NCI-H1417 (cell line): ENCODE measurements at regions not wholly inside any gene's neighbourhood (a gene's known extent, or its start where the extent isn't known, plus 50 kb on each side); places are given as distances from the start of the nearest gene placed in this dataset.
A peak's percentile ranks its signal among the peaks of the same experiment; 100 is the strongest.

Experiments
- DNase-seq, 3 experiments: peaks; one replicate each; lab custom pipeline; 2025; lab: John Stamatoyannopoulos, UW

DNA sequence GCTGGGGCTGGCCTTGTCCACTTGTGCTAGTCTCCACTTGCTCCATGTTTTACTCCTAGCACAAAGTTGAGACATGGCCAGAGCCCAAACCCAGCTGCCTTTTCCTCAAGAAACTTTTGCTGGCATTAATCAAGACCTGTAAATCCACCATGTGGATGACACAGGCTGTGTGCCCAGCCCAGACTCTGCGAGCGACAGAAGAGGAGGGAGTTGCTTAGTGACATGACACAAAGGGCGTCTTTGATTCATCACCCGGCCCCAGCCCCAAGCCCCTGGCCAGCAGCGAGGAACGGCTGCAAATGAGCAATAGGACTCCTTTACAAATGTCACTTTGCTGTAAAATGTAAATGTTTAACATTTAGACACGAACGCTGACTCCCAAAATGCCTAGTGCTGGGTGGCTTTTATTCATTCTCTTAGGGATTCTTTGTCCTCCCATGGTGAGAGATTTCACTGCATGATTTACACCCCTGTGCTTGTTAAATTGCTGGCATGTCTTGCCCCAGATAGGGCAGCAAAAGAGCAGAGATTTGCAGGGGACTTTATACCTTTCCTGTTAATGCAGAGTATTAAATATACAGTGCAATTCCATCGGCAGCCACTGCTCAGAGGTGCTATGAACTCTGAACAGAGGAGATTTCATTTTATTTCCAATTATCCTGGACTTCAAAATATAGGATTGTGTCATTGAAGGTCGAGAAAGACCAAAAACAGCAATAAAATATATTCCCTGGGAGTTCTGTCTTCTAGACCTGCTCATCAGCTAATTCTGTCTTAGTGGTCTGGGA lies 263.6 kb upstream of the NCAM1 start:
- no peak for DNase-seq

DNA sequence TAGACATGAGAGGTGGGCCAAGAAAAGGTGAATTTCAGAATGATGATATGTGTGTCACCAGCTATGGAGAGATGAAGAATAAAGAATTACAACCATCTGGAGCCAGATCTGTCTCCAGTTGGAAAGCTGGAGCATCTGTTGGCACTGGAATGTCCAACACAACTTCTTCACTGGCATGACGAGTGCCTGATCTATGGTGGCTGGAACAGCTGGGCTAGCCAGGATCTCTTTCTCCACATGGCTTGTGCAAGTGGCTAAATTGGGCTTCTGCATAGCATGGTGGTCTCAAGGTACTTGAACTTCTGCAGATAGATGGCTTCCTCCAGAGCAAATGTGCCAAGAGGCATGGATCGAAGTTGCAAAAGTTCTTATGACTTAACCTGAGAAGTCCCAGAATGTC lies 256.1 kb upstream of the NCAM1 start:
- DNase-seq = no peak

DNA sequence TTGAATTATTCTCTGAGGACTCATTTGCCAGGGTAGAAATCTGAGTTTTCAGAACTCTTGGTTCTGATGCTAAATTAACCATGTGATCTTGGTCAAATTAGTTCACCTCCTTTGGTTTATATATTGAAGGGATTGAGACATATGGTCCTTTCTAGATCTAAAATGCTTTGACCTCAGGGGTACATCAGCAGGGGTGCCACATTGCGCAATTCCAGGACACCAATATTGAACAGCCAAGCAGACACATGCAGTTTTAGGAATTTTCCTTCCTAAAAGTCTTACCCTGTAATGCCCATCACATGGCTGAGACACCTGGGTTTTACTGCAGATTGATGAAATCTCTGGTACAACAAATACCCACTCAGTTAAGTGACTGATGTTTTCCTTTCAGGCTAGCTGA lies 254.4 kb upstream of the NCAM1 start:
- no peak for DNase-seq

DNA sequence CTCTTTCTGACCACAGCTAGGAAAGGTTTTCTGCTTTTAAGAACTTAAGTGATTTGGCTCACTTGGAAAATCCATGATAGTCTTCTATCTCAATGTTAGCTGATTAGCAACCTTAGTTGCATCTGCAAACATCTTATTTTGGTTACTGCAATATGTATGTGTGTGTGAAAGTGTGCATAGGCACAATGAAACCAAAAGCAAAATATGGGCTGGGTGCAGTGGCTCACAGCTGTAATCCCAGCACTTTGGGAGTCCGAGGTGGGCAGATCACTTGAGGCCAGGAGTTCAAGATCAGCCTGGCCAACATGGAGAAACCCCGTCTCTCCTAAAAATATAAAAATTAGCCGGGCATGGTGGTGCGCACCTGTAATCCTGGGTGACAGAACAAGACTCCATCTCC lies 246.9 kb upstream of the NCAM1 start:
- DNase-seq = peak in 1 of 3 experiments; percentile 9

DNA sequence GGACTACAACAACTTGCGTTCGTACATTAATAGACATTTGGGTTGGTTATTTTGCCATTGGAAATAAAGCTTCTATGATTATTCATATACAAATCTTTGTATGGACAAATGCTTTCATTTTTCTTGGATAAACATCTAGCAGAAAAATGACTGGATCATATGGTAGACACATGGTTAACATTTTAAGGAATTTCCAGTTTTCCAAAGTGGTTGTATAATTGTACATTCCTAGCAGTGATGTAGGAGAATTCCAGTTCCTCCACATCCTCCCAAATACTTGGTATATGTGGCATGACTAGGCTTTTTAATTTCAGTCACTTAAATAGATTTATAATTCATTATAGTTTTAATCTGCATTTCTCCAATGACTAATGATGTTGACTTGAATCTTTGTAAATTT lies 246.2 kb upstream of the NCAM1 start:
- no peak for DNase-seq

DNA sequence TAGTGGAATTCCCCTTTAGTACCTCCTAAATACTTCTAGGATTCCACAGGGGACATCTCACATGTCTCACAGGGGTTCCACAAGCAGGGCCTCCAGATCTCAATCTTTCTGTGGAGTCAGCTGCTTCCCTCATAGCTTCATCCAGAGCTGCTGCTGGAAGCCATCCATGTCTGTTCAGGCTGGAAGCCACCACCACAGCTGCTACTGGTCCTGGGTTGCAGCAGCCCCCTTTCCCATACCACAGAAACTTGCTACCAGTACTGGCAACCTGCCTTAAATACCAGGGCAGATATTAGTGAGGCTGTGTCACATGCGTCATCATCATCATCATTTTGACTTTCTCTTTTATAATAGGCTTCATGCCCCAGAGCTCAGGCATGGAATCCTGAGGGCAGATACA lies 242.7 kb upstream of the NCAM1 start:
- DNase-seq = no peak

DNA sequence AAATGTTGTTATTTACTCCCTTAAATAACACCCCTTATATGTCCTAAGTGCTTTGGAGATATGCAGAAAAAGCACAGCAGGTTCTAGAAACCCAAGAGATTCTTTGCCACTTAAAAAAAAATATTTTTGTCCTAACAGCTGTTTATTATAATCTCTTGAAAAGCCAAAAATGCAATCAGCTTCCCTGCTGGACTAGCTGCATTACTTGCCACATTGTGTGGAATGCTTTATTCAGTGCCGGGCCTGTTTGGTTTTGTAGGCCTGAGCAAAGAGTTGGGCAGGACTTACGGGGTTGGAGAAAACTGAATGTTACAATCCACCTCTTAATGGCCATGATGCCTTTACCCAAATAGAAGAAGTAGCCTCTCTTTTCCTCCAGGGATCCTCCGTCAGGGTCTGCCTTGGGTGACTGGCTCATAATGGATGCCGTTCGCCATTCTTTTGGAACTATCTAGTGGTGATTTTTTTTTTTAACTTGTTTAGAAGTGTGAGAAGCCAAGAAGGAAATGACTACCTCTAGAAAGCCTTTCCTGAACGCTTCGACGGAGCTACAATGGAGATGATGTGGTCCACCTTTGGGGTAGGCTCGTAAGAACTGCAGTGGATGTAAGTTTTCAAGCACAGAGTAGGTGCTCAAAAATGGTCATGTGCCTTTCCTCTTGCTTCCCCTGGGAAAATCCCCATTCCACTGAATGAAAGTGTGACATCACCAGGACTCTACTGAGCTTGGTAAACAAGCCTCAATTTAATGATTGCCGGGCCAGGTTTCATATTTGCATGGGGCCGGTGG lies 241.3 kb upstream of the NCAM1 start:
- DNase-seq = no peak

DNA sequence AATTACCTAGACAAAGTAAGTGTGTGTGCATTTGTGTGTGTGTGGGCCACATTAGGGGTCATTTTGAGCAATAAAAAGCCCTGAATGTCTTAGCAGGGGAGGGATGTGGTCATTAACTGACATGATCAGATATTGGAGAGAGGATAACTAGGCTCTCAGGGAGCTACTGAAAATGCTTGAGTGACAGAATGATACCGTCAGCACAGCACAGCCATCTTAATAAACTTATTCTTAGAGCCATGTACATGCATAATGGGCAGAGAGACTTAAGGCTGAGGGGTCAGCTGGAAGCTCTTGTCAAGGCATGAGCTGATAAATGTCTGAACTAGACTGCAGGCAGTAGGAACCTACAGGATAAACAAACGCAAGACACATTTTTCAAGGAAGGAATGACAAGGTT lies 239.1 kb upstream of the NCAM1 start:
- no peak for DNase-seq

DNA sequence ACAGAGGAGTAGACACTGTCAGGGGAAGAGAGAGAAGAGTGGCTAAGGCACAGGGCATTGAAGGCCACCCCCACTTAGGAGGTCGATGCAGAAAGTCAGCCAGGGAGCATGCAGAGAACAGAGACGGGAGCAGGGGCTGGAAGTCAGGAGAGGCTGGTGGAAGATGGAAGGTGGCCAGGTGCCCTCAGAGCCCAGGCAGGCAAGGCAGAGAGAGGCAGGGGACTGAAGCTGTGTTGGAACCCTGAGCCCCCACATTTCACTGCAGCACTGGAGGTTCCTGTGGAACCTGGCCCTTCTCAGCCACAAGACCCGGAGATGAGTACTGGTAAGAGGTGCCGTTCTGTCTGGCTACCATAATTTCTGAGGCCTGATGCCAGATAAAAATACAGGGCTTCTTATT lies 238.3 kb upstream of the NCAM1 start:
- DNase-seq = no peak

DNA sequence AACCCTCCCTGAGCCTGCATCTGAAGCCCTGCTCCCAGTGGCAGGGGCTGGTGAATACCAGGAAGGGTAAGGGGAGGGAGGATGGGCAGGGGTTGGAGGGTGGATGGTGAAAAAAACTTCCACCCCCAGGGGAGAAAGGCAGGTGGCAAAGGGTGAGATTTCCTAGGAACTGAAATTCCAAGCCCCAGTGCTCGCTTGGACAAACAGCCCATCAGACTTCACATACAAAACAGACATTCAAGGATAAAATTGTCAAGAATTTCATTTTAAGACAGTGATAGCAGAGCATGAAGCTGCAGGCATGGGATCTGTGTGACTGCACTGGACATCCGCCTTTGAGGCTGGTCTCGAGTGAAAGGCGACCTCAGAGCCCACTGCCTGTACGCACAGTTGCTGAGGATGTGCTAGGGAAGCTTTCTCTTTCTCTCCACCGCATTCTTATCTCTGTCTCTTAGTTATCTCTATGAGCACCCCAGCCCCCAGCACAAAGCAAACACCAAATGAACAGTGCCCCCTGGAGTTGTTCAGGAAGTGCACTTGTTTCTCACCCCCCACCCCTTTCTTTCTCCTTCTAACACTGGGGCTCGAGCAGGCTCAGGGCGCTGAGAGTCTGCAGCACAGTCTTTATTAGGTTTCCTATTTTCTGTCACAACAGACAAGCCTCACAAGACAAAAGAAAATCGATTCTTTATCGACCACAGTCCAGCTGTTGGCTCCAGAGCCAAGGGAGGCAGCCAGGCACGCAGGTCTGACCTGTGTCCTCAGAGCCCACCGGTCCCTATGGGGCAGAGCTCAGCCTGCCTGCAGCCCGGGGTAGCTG lies 237.3 kb upstream of the NCAM1 start:
- peak in 1 of 3 experiments; percentile 34 for DNase-seq

DNA sequence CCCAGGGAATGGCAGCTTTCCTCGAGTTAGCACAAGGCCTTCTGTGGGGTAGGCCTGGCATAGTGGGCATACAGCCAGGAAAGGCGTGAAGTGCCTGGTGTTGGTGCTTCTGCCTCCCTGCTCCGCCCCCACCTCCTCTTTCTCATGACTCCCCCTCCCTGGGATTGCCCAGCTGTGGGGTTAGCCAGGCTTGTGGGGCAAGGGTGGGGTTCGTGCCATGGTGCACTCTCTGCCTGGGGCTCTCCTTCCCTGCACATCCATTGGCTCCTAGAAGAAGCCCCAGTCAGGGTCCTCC lies 236.8 kb upstream of the NCAM1 start:
- peak; percentile 18 to 44 (median 31) for DNase-seq

DNA sequence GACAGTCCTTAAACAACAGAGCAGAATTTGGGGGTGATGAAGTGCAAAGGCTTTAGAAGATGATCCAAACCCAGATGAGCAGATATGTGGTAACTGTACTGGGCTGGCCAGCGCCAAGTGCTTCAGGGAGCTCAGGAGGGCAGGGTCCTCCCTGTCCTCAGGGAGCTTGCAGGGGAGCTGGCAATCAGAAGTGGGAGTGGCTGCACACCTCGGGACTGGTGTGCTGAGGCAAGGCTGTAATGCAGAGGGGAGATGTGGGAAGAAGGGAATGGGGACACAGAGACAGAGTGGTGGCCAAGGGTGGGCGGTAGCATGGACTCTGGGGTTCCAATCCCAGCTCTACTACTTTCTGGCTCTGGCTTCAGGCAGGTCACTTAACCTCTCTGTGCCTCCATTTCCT lies 235.6 kb upstream of the NCAM1 start:
- no peak for DNase-seq

DNA sequence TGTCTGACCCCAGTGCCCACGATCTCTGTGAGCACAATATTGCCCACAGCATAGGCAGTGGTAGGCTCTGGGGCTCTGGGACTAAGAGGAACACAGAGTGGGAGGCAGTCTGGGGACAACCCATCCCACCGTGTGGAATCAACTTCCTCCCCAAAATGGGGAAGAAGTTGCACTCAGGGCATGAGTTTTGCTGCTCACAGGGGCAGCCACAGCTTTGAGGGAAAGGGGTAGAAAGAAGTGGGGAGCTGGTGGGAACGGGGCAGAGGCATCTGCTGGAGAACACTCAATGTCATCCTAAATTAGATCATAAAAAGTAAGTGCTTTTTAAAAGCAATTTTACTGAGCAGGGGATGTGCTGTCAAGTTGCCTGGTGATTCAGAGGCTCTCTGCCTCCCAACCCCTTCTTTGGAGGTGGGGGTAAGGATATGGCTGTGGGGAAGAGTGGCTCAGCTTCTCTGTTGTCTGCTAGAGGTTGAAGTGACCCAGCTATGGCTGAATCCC lies 233.8 kb upstream of the NCAM1 start:
- DNase-seq = peak in 1 of 3 experiments; percentile 17

DNA sequence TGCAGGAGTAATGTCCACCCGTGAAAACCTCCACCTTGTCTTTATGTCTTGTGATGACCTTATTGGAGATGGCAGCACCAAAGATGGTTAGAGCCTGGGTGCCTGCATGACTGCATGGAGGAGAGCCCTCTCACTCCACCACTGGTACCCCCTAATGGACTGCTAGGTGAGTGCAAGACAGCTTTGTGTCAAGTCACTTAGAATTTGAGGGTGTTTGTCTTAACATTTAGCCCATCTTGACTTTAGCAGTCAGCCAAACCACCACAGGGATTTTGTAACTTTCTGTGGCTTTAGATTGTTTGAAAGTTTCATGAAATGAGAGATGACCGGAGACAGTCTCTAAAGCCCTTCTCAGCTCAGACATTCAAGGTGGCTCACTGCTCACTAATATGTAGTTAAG lies 232.9 kb upstream of the NCAM1 start:
- no peak for DNase-seq

DNA sequence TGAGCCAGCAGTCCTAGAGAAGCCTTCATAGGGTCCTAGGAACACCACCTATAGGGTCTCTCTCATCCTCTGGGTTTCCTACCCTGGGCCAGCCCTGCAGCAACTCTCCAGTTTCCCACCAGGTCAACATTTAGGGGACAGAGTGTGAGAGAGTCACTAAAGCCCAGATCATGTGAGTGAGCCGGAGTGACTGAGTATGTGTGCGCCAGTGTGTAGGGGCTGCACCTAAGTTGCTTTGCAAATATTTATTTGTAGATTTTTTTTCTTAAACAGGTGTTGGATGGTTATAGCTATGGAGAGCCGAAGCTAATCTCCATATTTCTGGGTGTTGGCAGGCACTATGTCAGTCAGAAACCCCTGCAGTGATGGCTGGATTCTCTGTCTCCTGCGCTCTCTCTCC lies 232.5 kb upstream of the NCAM1 start:
- no peak for DNase-seq

DNA sequence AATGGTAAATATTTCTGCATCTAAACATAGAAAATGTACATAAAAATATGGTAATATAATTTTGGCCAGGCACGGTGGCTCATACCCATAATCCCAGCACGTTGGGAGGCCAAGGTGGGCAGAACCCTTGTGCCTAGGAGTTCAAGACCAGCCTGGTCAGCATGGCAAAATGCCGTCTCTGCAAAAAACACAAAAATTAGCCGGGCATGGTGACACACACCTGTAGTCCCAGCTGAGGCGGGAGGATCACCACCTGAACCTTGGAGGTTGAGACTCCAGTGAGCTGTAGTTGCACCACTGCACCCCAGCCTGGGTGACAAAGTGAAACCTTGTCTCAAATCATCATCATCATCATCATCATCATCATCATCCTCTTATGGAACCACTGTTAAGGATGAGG lies 230.6 kb upstream of the NCAM1 start:
- no peak for DNase-seq

DNA sequence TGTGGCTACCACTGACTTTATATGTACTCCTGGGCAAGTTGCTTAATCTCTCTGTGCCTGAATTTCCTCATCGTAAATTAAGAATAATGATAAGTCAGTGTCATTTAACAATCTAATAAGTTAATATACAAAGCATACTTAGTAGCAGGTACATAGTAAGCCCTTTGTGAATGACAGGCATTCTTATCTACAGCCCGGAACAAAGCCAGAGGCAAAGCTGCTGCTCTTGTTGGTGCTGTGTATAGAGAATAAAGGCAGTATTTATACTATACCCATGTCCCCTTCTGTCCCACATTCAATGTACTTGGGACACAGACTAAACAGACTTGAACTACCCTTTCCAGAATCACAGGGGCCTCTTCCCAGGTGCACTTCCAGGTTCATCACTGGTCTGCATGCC lies 229.7 kb upstream of the NCAM1 start:
- DNase-seq = no peak

DNA sequence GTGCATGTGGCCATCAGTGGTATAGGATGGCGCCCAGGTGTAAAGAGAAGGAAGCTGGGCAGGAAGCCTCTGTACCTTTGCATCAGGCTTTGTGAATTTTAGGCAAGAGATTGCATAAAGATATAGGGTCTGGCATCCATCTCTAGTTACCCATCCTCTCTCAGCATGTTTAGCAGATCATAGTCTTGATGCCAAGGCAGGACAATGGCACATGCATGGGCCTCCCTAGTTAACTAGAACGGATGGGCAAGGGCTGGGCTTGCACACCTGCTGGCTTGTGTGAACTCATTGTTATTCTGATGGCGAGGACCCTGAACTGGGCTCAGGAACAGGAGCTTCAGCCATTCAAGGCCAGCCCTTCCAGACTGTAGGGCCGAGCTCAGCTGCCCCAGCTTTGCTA lies 229.2 kb upstream of the NCAM1 start:
- DNase-seq = no peak

DNA sequence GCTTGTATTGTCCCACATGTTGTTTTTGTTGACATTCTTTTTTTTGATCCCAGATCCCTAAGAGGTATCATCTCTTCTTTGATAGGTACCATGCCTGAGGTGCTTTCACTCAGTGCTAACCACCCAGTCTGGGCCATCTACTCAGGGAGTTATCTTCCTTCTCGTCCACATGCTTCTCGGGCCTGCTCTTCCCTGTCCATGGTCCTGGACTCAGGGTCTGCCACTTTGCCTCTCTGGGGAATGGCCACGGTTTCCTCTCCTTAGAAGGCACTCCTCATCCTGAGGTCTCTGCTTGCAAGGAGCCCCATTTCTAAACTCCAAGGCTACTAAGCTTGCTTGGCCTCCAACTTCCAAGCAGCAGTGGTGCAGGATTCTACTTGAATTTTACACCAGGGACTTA lies 227.0 kb upstream of the NCAM1 start:
- no peak for DNase-seq

DNA sequence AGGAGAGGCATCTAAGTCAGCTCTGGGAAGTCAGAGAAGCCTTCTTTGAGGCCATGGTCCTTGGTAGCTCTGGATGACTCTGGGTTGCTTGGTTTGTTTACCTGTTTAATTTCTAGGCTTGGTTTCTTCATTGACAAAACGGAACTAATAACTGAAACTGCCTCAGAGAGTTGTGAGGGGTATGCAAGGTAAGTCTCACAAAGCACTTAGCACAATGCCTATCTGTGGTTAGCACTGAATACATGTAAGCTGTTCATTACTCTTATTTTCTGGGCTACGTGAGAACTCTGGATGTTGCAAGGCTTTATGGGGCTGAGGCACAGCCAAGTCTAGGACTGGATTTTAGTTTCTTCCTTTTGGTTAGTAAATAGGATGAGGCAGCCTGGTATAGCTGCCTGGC lies 225.8 kb upstream of the NCAM1 start:
- DNase-seq = no peak

DNA sequence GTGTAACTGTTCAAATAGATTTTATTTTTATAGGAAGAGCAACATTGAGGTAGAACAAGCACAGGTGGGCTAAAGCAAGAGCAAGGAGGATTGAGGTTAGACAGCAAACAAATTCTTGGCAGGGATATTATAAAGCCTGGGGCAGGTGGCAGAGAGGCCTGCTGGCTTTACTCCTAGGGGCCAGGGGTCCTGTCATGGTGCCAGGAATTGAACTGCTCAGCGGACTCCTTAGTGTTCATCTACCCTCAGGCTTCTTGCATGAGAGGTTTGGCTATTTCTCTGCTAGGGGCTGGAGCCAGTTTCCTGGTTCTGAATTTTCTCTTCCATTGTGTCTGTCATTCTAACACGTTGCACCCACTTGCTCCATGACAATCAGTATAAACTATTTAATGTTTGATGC lies 217.2 kb upstream of the NCAM1 start:
- DNase-seq = peak in 1 of 3 experiments; percentile 37

DNA sequence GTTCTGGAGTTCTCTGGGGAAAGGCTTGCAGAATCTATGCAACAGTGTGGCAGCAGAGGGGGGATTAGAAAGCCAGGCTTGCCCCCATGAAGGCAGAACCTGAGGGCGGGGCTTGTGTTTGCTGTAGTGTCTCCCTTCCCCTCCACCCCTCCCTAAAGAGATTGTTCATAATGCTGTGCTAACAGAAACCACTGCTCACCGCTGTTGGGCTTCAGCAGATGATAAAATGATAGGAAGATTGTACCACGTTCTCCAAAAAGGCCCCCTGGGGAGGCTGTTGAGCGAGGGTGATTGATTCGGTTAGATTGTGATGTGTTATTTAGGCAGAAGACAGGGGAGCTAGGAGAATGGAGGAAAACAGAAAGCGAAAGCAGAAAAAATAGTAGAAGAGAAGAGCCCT lies 215.2 kb upstream of the NCAM1 start:
- peak in 2 of 3 experiments; percentile 28 to 34 for DNase-seq

DNA sequence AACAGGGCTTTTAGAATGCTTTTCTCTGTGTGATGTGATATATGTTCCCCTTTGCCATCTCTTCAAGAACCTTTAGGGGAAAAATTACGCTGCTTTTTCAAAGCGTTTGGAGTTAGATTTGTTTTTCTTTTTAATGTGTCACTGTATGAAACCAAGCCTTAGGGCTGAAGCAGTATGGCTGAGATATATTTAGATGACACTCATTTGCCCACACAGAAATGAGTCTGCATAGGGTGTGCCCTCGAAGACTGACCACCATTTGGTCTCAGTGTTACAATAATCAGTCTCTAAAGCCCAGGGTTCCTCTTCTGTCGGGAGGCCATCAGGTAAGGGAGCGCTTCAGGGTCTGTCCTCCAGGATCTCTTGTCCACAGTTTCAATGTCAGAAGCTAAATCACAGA lies 213.0 kb upstream of the NCAM1 start:
- no peak for DNase-seq
